ENCODE measurements at regions not wholly inside any gene's neighbourhood (a gene's known extent, or its start where the extent isn't known, plus 50 kb on each side); places are given as distances from the start of the nearest gene placed in this dataset.
"Not testable (repeated sequence)": the region's sequence is repeated elsewhere in the genome, so short reads cannot be mapped to it uniquely, and the experiment has no call there.

DNA sequence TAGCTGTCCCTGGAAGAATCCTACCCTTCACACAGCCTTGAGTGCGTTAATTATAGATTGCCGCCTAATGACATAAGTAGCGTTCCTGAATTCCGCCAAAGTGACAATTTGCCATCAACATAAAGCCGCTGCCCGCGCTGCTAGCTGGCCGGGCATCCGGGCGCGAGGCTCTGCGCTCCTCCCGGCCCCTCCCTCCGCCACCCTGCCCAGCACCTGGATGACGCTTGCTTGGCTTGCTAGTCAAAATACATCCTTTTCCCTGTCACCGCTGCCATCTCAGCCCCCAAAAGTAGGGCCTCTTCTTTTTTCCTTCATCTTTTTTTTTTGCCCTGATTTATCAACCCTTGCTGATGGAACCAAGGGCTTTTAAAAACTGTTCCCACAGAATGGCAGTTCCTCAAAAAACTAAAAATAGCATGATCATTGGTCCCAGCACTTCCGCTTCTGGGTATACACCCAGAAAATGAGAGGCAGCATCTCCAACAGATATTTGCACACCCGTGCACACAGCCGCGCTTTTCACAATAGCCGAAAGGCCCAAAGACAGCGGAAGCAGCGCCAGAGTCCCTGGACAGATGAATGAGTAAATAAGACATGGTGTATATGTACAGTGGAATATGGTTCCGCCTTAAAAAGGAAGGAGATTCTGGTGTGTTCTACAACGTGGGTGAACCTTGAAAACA is 235.2 kb downstream of the BCL11B start:
- Histone ChIP-seq H3K4me1 (ENCODE audit: control insufficient read depth, insufficient read depth, low read length) (no peaks in the 10 kb centered on the region), H3K9ac (ENCODE audit: extremely low read depth, low read length, poor library complexity, severe bottlenecking) (no peak overlapping the region), H3K9me3 (ENCODE audit: control insufficient read depth, low read length) (no peaks in the 10 kb centered on the region), H3K27ac (ENCODE audit: low read depth, low read length) (no peak overlapping the region), H3K4me3 (ENCODE audit: low read length) (no peak overlapping the region), H3K36me3 (ENCODE audit: control insufficient read depth, insufficient read depth, low read length) (no peaks in the 10 kb centered on the region), H3K27me3 (ENCODE audit: control insufficient read depth, insufficient read depth, low read length, poor library complexity, severe bottlenecking) (no peaks in the 10 kb centered on the region)
- Mint-ChIP-seq H3K4me3 (no peak overlapping the region), H3K4me1 (peaks cover 5% of the 10 kb centered on the region), H3K36me3 (ENCODE audit: low read depth) (no peaks in the 10 kb centered on the region), H3K9me3 (peaks cover 14% of the 10 kb centered on the region), H3K27ac (no peak overlapping the region), H3K27me3 (ENCODE audit: insufficient read depth) (peaks cover 4% of the 10 kb centered on the region)
- TF ChIP-seq, protein P1, sequence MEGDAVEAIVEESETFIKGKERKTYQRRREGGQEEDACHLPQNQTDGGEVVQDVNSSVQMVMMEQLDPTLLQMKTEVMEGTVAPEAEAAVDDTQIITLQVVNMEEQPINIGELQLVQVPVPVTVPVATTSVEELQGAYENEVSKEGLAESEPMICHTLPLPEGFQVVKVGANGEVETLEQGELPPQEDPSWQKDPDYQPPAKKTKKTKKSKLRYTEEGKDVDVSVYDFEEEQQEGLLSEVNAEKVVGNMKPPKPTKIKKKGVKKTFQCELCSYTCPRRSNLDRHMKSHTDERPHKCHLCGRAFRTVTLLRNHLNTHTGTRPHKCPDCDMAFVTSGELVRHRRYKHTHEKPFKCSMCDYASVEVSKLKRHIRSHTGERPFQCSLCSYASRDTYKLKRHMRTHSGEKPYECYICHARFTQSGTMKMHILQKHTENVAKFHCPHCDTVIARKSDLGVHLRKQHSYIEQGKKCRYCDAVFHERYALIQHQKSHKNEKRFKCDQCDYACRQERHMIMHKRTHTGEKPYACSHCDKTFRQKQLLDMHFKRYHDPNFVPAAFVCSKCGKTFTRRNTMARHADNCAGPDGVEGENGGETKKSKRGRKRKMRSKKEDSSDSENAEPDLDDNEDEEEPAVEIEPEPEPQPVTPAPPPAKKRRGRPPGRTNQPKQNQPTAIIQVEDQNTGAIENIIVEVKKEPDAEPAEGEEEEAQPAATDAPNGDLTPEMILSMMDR (conservative IDR thresholded peaks at IDR 0.05) = no peak
- 94 to 96% methylated on average over 25 of the region's 25 CpGs for WGBS, 2 experiments (ENCODE audit: insufficient coverage in 1 of 2, insufficient read length in 1 of 2)
- DNase-seq = peak; percentile 32

DNA sequence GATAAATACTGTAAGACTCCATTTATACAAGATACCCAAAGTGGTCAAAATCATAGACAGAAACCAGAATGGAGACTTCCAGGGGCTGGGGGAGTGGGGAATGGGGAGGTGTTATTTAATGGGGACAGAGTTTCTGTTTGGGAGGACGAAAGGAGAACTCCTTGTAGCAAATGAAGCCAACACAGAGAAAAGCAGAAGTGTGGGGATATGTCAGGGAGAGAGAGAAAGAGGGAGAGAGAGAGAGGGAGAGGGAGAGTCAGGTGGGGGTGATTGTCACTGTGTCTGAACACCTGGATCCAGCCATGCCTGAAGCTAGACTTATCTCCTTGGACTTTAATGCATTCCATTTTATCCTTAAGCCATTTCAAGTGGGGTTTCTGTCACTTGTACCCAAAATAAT is 234.7 kb downstream of the BCL11B start:
- not testable (repeated sequence) for H3K4me1 ChIP-seq (ENCODE audit: control insufficient read depth, insufficient read depth, low read length); H3K9me3 Mint-ChIP-seq; H3K27ac ChIP-seq (ENCODE audit: low read depth, low read length); H3K4me3 Mint-ChIP-seq; H3K36me3 Mint-ChIP-seq (ENCODE audit: low read depth); H3K4me1 Mint-ChIP-seq; H3K36me3 ChIP-seq (ENCODE audit: control insufficient read depth, insufficient read depth, low read length); H3K27me3 ChIP-seq (ENCODE audit: control insufficient read depth, insufficient read depth, low read length, poor library complexity, severe bottlenecking); H3K4me3 ChIP-seq (ENCODE audit: low read length); H3K9me3 ChIP-seq (ENCODE audit: control insufficient read depth, low read length); H3K27ac Mint-ChIP-seq; H3K27me3 Mint-ChIP-seq (ENCODE audit: insufficient read depth); H3K9ac ChIP-seq (ENCODE audit: extremely low read depth, low read length, poor library complexity, severe bottlenecking)
- WGBS, 2 experiments (ENCODE audit: insufficient coverage in 1 of 2, insufficient read length in 1 of 2) = 96 to 100% methylated on average over 1 of the region's 1 CpG
- DNase-seq = peak; percentile 20

DNA sequence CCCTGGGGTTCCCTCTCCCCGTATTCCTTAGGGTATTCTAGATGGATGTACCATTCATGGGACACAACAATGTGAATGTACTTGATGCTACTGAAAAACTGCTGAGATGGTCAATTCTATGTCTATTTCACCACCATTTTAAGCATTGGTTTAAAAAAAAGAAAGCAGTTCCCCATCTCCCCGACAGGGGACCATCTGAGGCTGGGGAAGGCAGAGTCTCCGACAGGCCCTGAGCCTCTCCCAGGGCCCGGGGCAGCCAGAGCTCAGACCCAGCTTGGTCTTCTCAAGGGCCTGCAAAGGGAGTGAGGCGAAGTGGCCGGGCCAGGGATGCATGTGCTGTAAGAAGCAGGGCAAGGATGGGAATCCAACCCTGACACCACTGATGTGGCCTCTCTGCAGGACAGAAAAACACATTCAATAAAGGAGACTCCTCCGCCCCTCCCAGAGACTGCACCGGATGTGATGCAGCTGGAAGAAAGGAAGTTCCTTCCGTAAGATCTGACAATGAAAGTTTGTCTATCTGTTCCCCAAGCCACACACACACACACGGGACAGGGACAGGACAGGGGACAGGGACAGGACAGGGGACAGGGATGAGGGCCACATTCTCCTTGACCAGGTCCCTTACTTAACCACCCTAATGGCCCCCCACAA is 234.1 kb downstream of the BCL11B start:
- Histone ChIP-seq H3K9ac (ENCODE audit: extremely low read depth, low read length, poor library complexity, severe bottlenecking) (no peak overlapping the region), H3K27me3 (ENCODE audit: control insufficient read depth, insufficient read depth, low read length, poor library complexity, severe bottlenecking) (no peaks in the 10 kb centered on the region), H3K4me3 (ENCODE audit: low read length) (no peak overlapping the region), H3K9me3 (ENCODE audit: control insufficient read depth, low read length) (no peaks in the 10 kb centered on the region), H3K36me3 (ENCODE audit: control insufficient read depth, insufficient read depth, low read length) (no peaks in the 10 kb centered on the region), H3K4me1 (ENCODE audit: control insufficient read depth, insufficient read depth, low read length) (no peaks in the 10 kb centered on the region), H3K27ac (ENCODE audit: low read depth, low read length) (no peak overlapping the region)
- 76 to 90% methylated on average over 3 to 9 of the region's 10 CpGs for WGBS, 2 experiments (ENCODE audit: insufficient coverage in 1 of 2, insufficient read length in 1 of 2)
- peaks cover 3% of the 10 kb centered on the region for H3K9me3 Mint-ChIP-seq
- no peak overlapping the region for H3K4me3 Mint-ChIP-seq
- TF ChIP-seq, protein P1 (conservative IDR thresholded peaks at IDR 0.05) = peak; percentile 69
- no peaks in the 10 kb centered on the region for H3K36me3 Mint-ChIP-seq (ENCODE audit: low read depth)
- no peak overlapping the region for H3K27ac Mint-ChIP-seq
- H3K27me3 Mint-ChIP-seq (ENCODE audit: insufficient read depth) = peaks cover 4% of the 10 kb centered on the region
- peak; percentile 77 for DNase-seq
- peaks cover 5% of the 10 kb centered on the region for H3K4me1 Mint-ChIP-seq

Data from endodermal cell (in vitro differentiated cells).